ENCODE measurements at regions not wholly inside any gene's neighbourhood (a gene's known extent, or its start where the extent isn't known, plus 50 kb on each side); places are given as distances from the start of the nearest gene placed in this dataset.

GRCh38 chr2:64937687-64938491, 51.3 kb upstream of the SLC1A4 start:
- H3K56ac ChIP-seq (replicated peaks; ENCODE audit: insufficient read length, low read depth, low read length): no peak overlapping the region
- H2BK5ac ChIP-seq (ENCODE audit: low read depth, low read length): no peak overlapping the region
- no peak overlapping the region for H2BK20ac ChIP-seq (ENCODE audit: low read length)
- no peak overlapping the region for H3K4me2 ChIP-seq (ENCODE audit: insufficient read depth in 1 of 2, low read depth in 2 of 2, low read length in 2 of 2)
- H2AFZ ChIP-seq (ENCODE audit: low read length): no peak overlapping the region
- no peak overlapping the region for H2BK15ac ChIP-seq (ENCODE audit: low read length)
- H4K8ac ChIP-seq (ENCODE audit: extremely low read depth, insufficient read depth, low read length): no peak overlapping the region; the same call in 1 of the 2 replicates
- no peak for DNase-seq (ENCODE audit: low read depth in 1 of 2, low spot score in 2 of 2)
- no peak overlapping the region for H4K5ac ChIP-seq (ENCODE audit: insufficient read length, low read depth, low read length)
- no peak for FAIRE-seq
- CTCF ChIA-PET (ENCODE audit: partially characterized antibody): interaction anchor here (0.9 to 5.0 kb wide), 5 partner anchors 10 to 71 kb away, joined by 3 to 22 read pairs (median 9); no protein-coding TSS in a partner anchor
- H4K20me1 ChIP-seq (replicated peaks in 1 of 2; ENCODE audit: control insufficient read depth in 1 of 2, insufficient read depth in 2 of 2, low read length in 2 of 2): no peaks in the 10 kb centered on the region
- no peak overlapping the region for H2BK120ac ChIP-seq (replicated peaks; ENCODE audit: low read depth, low read length)
- peaks cover 0 to 5% (median 3%) of the 10 kb centered on the region in 4 experiments; a peak in 4 of 7 replicates for H3K4me1 ChIP-seq (replicated peaks in 1 of 4; ENCODE audit: control insufficient read depth in 3 of 4, insufficient read depth in 4 of 4, low read length in 3 of 4)
- TF ChIP-seq NANOG (IDR thresholded peaks at IDR 0.05; ENCODE audit: insufficient read depth, low read depth, low read length, poor library complexity, severe bottlenecking): no peak
- no peak for TF ChIP-seq JUN (IDR thresholded peaks at IDR 0.05; ENCODE audit: low read depth, low read length)
- 0 out of 2 replicates have a peak, but pooled peaks have one; percentile 13 for TF ChIP-seq MAX (IDR thresholded peaks at IDR 0.05)
- H2AK5ac ChIP-seq (ENCODE audit: low read depth, low read length): no peak overlapping the region
- H3K27ac ChIP-seq (ENCODE audit: low read depth, low read length): no peak overlapping the region
- no peaks in the 10 kb centered on the region; the same call in 1 of the 2 replicates for H3K23me2 ChIP-seq (ENCODE audit: low read depth, low read length)
- no peak overlapping the region for H3K18ac ChIP-seq (ENCODE audit: extremely low read depth, low read length)
- no peak overlapping the region for H4K91ac ChIP-seq (replicated peaks; ENCODE audit: insufficient read length, low read length)
- H3K23ac ChIP-seq (ENCODE audit: insufficient read length): no peak overlapping the region
- H3K36me3 ChIP-seq (ENCODE audit: control insufficient read depth in 2 of 4, insufficient read depth in 4 of 4, low read length in 3 of 4): no peaks in the 10 kb centered on the region
- no peaks in the 10 kb centered on the region for H3K79me2 ChIP-seq (ENCODE audit: control insufficient read depth in 1 of 2, insufficient read depth in 2 of 2, low read length in 2 of 2)
- H2BK12ac ChIP-seq (ENCODE audit: low read depth, low read length): no peak overlapping the region
- no peak overlapping the region for H3K4me3 ChIP-seq (ENCODE audit: extremely low read depth in 1 of 4, insufficient read depth in 2 of 4, low read depth in 3 of 4, low read length in 4 of 4)
- no peaks in the 10 kb centered on the region for H3K27me3 ChIP-seq (replicated peaks in 1 of 4; ENCODE audit: control insufficient read depth in 3 of 4, extremely low read depth in 1 of 4, insufficient read depth in 3 of 4, low read length in 3 of 4)
- no peak overlapping the region for H3K14ac ChIP-seq (ENCODE audit: insufficient read length)
- no peak overlapping the region for H3K4ac ChIP-seq (replicated peaks; ENCODE audit: insufficient read length, low read depth, low read length)
- POLR2A ChIA-PET (ENCODE audit: partially characterized antibody): interaction anchor here (1.8 to 1.9 kb wide), 2 partner anchors 13 to 118 kb away, joined by 5 to 6 read pairs; partner anchors contain the start of gene CEP68
- H3K79me1 ChIP-seq (ENCODE audit: low read depth, low read length): no peaks in the 10 kb centered on the region
- H3K9me3 ChIP-seq (ENCODE audit: insufficient read depth in 2 of 2, low read depth in 1 of 2, low read length in 1 of 2): peaks cover 0 to 3% of the 10 kb centered on the region in 2 experiments; a peak in 1 of 4 replicates
- WGBS, 2 experiments (ENCODE audit: extremely low coverage in 1 of 2, insufficient coverage in 1 of 2, insufficient read length in 1 of 2, insufficient replicate concordance in 2 of 2, low coverage in 1 of 2, low lambda C conversion rate in 2 of 2, missing lambda C conversion rate in 1 of 2): 88% methylated on average over 13 of the region's 13 CpGs; no CpG with 5 or more reads in 1 of the 2 experiments
- H3K9ac ChIP-seq (replicated peaks in 1 of 4; ENCODE audit: extremely low read depth in 1 of 4, low read depth in 3 of 4, low read length in 3 of 4): no peak overlapping the region

All from H1 (cell line).